Common myeloid progenitor, CD34-positive (primary cell): ENCODE measurements at regions not wholly inside any gene's neighbourhood (a gene's known extent, or its start where the extent isn't known, plus 50 kb on each side); places are given as distances from the start of the nearest gene placed in this dataset.
"Not testable (repeated sequence)": the region's sequence is repeated elsewhere in the genome, so short reads cannot be mapped to it uniquely, and the experiment has no call there.

Source experiments
- CTCF ChIA-PET: fragments of 350-600 bp; sonication (Branson Sonifier 250); formaldehyde crosslinking; loops from one replicate; lab custom pipeline; 2021; ENCODE audit warnings: antibody characterized with exemption; lab: Charles Lee
- POLR2A ChIA-PET: fragments of 350-600 bp; sonication (Branson Sonifier 250); formaldehyde crosslinking; loops from one replicate; lab custom pipeline; 2021; ENCODE audit warnings: antibody characterized with exemption; lab: Charles Lee
- DNase-seq, 3 donors: peaks; one replicate each; pipeline versions ENCODE4 v3.0.0 to v3.0.0-alpha.2; 2013
- H3K27ac ChIP-seq, 2 experiments: 1 replicate in 1 of 2; 2 replicates in 1 of 2; pipeline ENCODE4 v1.7.0; 2013; ENCODE audit warnings: inconsistent platforms in 2 of 2, low read length in 2 of 2, mild to moderate bottlenecking in 2 of 2, low read depth in 1 of 2, moderate library complexity in 1 of 2; ENCODE audit not compliant: severe bottlenecking in 2 of 2, insufficient read depth in 1 of 2, poor library complexity in 1 of 2
- H3K27me3 ChIP-seq, 5 experiments: replicated peaks in 2 of 5; 1 replicate in 3 of 5; 2 replicates in 2 of 5; pipeline versions ENCODE4 v1.6.1 to v1.7.0; 2013; ENCODE audit warnings: low read length in 4 of 5, mild to moderate bottlenecking in 2 of 5, moderate library complexity in 2 of 5, inconsistent platforms in 1 of 5; ENCODE audit not compliant: insufficient read depth in 5 of 5, control insufficient read depth in 4 of 5
- H3K36me3 ChIP-seq, 4 experiments: 1 replicate in 2 of 4; 2 replicates in 2 of 4; pipeline versions ENCODE4 v1.6.1 to v1.7.0; 2013; ENCODE audit warnings: low read length in 3 of 4, control low read depth in 1 of 4, mild to moderate bottlenecking in 1 of 4; ENCODE audit not compliant: control insufficient read depth in 4 of 4, insufficient read depth in 4 of 4
- H3K4me1 ChIP-seq, 4 experiments: 1 replicate in 3 of 4; 2 replicates in 1 of 4; pipeline versions ENCODE4 v1.6.1 to v1.7.1; 2013; ENCODE audit warnings: low read length in 3 of 4, mild to moderate bottlenecking in 3 of 4, control low read depth in 1 of 4, inconsistent platforms in 1 of 4, moderate library complexity in 1 of 4; ENCODE audit not compliant: control insufficient read depth in 4 of 4, insufficient read depth in 4 of 4; ENCODE audit errors: control extremely low read depth in 1 of 4
- H3K4me3 ChIP-seq, 7 experiments: 1 replicate in 4 of 7; 2 replicates in 3 of 7; pipeline versions ENCODE4 v1.5.1 to v1.7.0; 2013; ENCODE audit warnings: mild to moderate bottlenecking in 7 of 7, low read length in 6 of 7, moderate library complexity in 6 of 7, inconsistent platforms in 2 of 7, low read depth in 2 of 7, control low read depth in 1 of 7; ENCODE audit not compliant: insufficient read depth in 4 of 7, control insufficient read depth in 1 of 7; ENCODE audit errors: extremely low read depth in 1 of 7
- H3K9me3 ChIP-seq, 5 experiments: 1 replicate in 4 of 5; 2 replicates in 1 of 5; pipeline versions ENCODE4 v1.6.1 to v1.7.1; 2013; ENCODE audit warnings: low read length in 4 of 5, mild to moderate bottlenecking in 2 of 5, inconsistent platforms in 1 of 5, low read depth in 1 of 5, moderate library complexity in 1 of 5; ENCODE audit not compliant: control insufficient read depth in 4 of 5, insufficient read depth in 2 of 5; ENCODE audit errors: control extremely low read depth in 1 of 5
- WGBS: methylation state at CpG from one replicate; pipeline ENCODE4 v1.1.5; 2013; ENCODE audit not compliant: insufficient coverage; 5-methylcytosine and 5-hydroxymethylcytosine counted together

GRCh38 chr3:178352326-178353005 lies 183.8 kb upstream of the KCNMB2 start:
- ChIA-PET CTCF (no interaction called here), POLR2A (no interaction called here)
- H3K4me3 ChIP-seq: no peak overlapping the region
- no peak for DNase-seq
- H3K27me3 ChIP-seq: no peaks in the 10 kb centered on the region
- WGBS: 90% methylated on average over 3 of the region's 3 CpGs
- no peak overlapping the region for H3K27ac ChIP-seq
- H3K4me1 ChIP-seq: no peaks in the 10 kb centered on the region
- no peaks in the 10 kb centered on the region for H3K36me3 ChIP-seq
- H3K9me3 ChIP-seq: peaks cover 0 to 3% (median 0%) of the 10 kb centered on the region in 5 experiments

GRCh38 chr3:178353006-178353694 lies 183.1 kb upstream of the KCNMB2 start:
- H3K27ac ChIP-seq: no peak overlapping the region

GRCh38 chr3:178359728-178360127 lies 176.5 kb upstream of the KCNMB2 start:
- DNase-seq: no peak
- ChIA-PET POLR2A (no interaction called here), CTCF (no interaction called here)
- Histone ChIP-seq H3K36me3 (no peaks in the 10 kb centered on the region), H3K27ac (no peak overlapping the region), H3K9me3 (peaks cover 0 to 10% (median 0%) of the 10 kb centered on the region in 5 experiments), H3K27me3 (no peaks in the 10 kb centered on the region), H3K4me1 (no peaks in the 10 kb centered on the region), H3K4me3 (no peak overlapping the region)
- no CpG with 5 or more reads among the region's 6 CpGs for WGBS

More at GRCh38 chr3:178353006-178353694, 183.1 kb upstream of the KCNMB2 start:
- ChIA-PET CTCF (no interaction called here), POLR2A (no interaction called here)
- no peak for DNase-seq
- Histone ChIP-seq H3K9me3 (peaks cover 0 to 3% (median 0%) of the 10 kb centered on the region in 5 experiments), H3K27me3 (no peaks in the 10 kb centered on the region), H3K4me3 (no peak overlapping the region), H3K4me1 (no peaks in the 10 kb centered on the region), H3K36me3 (no peaks in the 10 kb centered on the region)
- WGBS: no CpG with 5 or more reads among the region's 1 CpG

GRCh38 chr3:178363048-178363447 lies 173.2 kb upstream of the KCNMB2 start:
- POLR2A ChIA-PET, H3K27ac ChIP-seq, H3K36me3 ChIP-seq, DNase-seq, H3K4me1 ChIP-seq, CTCF ChIA-PET, H3K9me3 ChIP-seq, H3K27me3 ChIP-seq, H3K4me3 ChIP-seq: not testable (repeated sequence)
- WGBS: no CpG with 5 or more reads among the region's 2 CpGs

- Histone ChIP-seq H3K4me1 (no peaks in the 10 kb centered on the region), H3K4me3 (no peak overlapping the region), H3K27me3 (no peaks in the 10 kb centered on the region), H3K27ac (no peak overlapping the region), H3K9me3 (peaks cover 0 to 6% (median 0%) of the 10 kb centered on the region in 5 experiments), H3K36me3 (no peaks in the 10 kb centered on the region)
- ChIA-PET CTCF (no interaction called here), POLR2A (no interaction called here)
- WGBS: no CpG with 5 or more reads among the region's 4 CpGs
- DNase-seq: peak in 1 of 3 donors; percentile 26
Observed at GRCh38 chr3:178367817-178368617, 168.2 kb upstream of the KCNMB2 start.

- no peak for DNase-seq
- H3K27me3 ChIP-seq: no peaks in the 10 kb centered on the region
- H3K9me3 ChIP-seq: peaks cover 0 to 4% (median 0%) of the 10 kb centered on the region in 5 experiments
- no peak overlapping the region for H3K4me3 ChIP-seq
- no peaks in the 10 kb centered on the region for H3K4me1 ChIP-seq
- ChIA-PET CTCF (interaction anchor here (0.7 to 1.0 kb wide), 2 partner anchors 16 to 24 kb away, joined by 3 read pairs; no protein-coding TSS in a partner anchor), POLR2A (no interaction called here)
- no peaks in the 10 kb centered on the region for H3K36me3 ChIP-seq
- H3K27ac ChIP-seq: no peak overlapping the region
- WGBS: no CpG with 5 or more reads among the region's 1 CpG
Observed at GRCh38 chr3:178369006-178369405, 167.2 kb upstream of the KCNMB2 start.
